CD4-positive, CD25-positive, alpha-beta regulatory T cell (primary cell): ENCODE measurements at regions not wholly inside any gene's neighbourhood (a gene's known extent, or its start where the extent isn't known, plus 50 kb on each side); places are given as distances from the start of the nearest gene placed in this dataset.

Experiments
- ATAC-seq, 2 donors: fragments of 150-1000 bp; cut with Tn5 transposase; one replicate each; pipeline ENCODE4 v1.10.0; 2021; ENCODE audit warnings: low read depth in 2 of 2, moderate number of reproducible peaks in 2 of 2, moderate library complexity in 1 of 2
- DNase-seq, 3 donors: peaks; one replicate each; pipeline versions ENCODE4 v3.0.0 to v3.0.0-alpha.2; 2012 to 2022; ENCODE audit warnings: mixed read lengths in 1 of 3
- H3K27ac ChIP-seq: one replicate; pipeline ENCODE4 v1.7.0; 2013; ENCODE audit warnings: mild to moderate bottlenecking, low read length; ENCODE audit not compliant: insufficient read depth, poor library complexity, severe bottlenecking
- H3K27me3 ChIP-seq: one replicate; pipeline ENCODE4 v1.7.0; 2013; ENCODE audit warnings: low read length; ENCODE audit not compliant: control insufficient read depth, insufficient read depth
- H3K36me3 ChIP-seq: one replicate; pipeline ENCODE4 v1.7.0; 2013; ENCODE audit warnings: mild to moderate bottlenecking, low read length, moderate library complexity; ENCODE audit not compliant: control insufficient read depth, insufficient read depth
- H3K4me1 ChIP-seq: 2 replicates; pipeline ENCODE4 v1.7.0; 2013; ENCODE audit warnings: mild to moderate bottlenecking, low read length; ENCODE audit not compliant: insufficient read depth, control insufficient read depth, poor library complexity, severe bottlenecking
- H3K4me3 ChIP-seq: one replicate; pipeline ENCODE4 v1.7.0; 2013; ENCODE audit warnings: low read depth, mild to moderate bottlenecking, low read length, moderate library complexity
- H3K9me3 ChIP-seq, 2 experiments: 1 replicate in 1 of 2; 2 replicates in 1 of 2; pipeline ENCODE4 v1.7.0; 2013; ENCODE audit warnings: low read length in 2 of 2, mild to moderate bottlenecking in 1 of 2, moderate library complexity in 1 of 2; ENCODE audit not compliant: control insufficient read depth in 2 of 2
- H3K27ac Mint-ChIP-seq, 3 donors: one replicate each; pipeline ENCODE4 v1.8.0; 2020 to 2022; ENCODE audit warnings: mild to moderate bottlenecking in 3 of 3, mixed read lengths in 3 of 3, moderate library complexity in 2 of 3
- H3K27me3 Mint-ChIP-seq: one replicate; pipeline ENCODE4 v1.8.0; 2022; ENCODE audit warnings: mild to moderate bottlenecking, mixed read lengths
- H3K36me3 Mint-ChIP-seq: one replicate; pipeline ENCODE4 v1.8.0; 2020; ENCODE audit warnings: mixed read lengths
- H3K4me1 Mint-ChIP-seq, 4 donors: one replicate each; pipeline ENCODE4 v1.8.0; 2020 to 2022; ENCODE audit warnings: mixed read lengths in 4 of 4, mild to moderate bottlenecking in 1 of 4
- H3K4me3 Mint-ChIP-seq, 4 donors: one replicate each; pipeline ENCODE4 v1.8.0; 2020 to 2022; ENCODE audit warnings: mild to moderate bottlenecking in 4 of 4, mixed read lengths in 4 of 4, moderate library complexity in 3 of 4
- H3K9me3 Mint-ChIP-seq, 7 donors: one replicate each; pipeline ENCODE4 v1.8.0; 2020 to 2022; ENCODE audit warnings: mixed read lengths in 7 of 7, mild to moderate bottlenecking in 3 of 7, moderate library complexity in 2 of 7

DNA sequence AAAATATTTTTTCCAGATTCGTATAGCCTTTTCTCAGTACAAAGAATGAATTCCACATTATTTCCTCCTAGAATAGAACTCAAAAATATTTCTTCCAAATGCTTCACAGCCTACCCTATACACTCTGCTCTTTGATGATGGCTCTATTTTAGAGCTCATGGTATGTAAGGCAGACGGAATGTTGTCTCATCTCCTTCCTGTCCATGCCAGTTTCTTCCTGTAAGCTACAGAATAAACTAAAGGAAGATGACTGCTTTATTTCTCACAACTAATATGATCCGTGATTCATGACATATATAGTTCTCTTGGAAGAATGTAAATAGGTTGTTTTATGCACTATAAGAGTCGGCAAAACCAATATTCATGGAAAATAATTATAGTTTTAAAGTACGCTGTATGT, 723.1 kb downstream of the CDH11 start:
- Mint-ChIP-seq H3K36me3 (no peaks in the 10 kb centered on the region), H3K4me3 (no peak overlapping the region), H3K9me3 (peaks cover 1 to 36% (median 8%) of the 10 kb centered on the region in 7 donors), H3K27me3 (no peaks in the 10 kb centered on the region), H3K27ac (no peak overlapping the region), H3K4me1 (no peaks in the 10 kb centered on the region)
- Histone ChIP-seq H3K4me3 (no peak overlapping the region), H3K36me3 (no peaks in the 10 kb centered on the region), H3K4me1 (no peaks in the 10 kb centered on the region), H3K27me3 (no peaks in the 10 kb centered on the region), H3K9me3 (no peaks in the 10 kb centered on the region), H3K27ac (no peak overlapping the region)
- ATAC-seq: no peak
- no peak for DNase-seq

DNA sequence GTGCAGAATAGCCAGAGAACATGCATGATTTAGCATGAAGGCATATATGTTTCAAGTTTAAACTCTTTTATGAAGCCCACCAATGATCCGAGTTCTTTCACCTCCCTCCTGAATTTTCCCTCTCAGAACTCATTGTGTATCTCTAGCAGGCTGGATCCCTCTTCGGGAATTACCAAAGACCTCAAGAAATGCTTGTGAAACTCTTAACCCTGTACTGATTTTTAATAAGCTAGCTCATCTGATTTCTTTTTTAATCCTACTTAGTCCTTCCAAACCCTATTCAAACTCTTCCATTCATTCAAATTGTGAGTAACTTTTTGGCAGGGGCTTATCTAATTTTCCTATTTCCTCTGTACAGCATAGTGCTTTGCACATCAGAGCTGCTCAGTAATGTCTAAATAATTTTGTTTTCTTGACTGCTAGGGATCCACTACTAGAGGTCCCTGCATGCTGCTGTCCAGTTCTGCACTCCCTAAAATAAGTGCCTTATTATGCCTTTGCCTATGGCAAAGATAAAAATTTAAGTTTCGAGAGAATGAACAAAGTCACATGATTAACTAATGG, 723.8 kb downstream of the CDH11 start:
- H3K4me1 ChIP-seq: no peaks in the 10 kb centered on the region
- H3K27ac ChIP-seq: no peak overlapping the region
- no peak overlapping the region for H3K4me3 ChIP-seq
- ATAC-seq (no peak), DNase-seq (no peak)
- H3K27me3 ChIP-seq: no peaks in the 10 kb centered on the region
- Mint-ChIP-seq H3K27me3 (no peaks in the 10 kb centered on the region), H3K9me3 (peaks cover 1 to 32% (median 7%) of the 10 kb centered on the region in 7 donors), H3K27ac (no peak overlapping the region), H3K36me3 (no peaks in the 10 kb centered on the region), H3K4me3 (no peak overlapping the region), H3K4me1 (no peaks in the 10 kb centered on the region)
- H3K36me3 ChIP-seq: no peaks in the 10 kb centered on the region
- no peaks in the 10 kb centered on the region for H3K9me3 ChIP-seq

DNA sequence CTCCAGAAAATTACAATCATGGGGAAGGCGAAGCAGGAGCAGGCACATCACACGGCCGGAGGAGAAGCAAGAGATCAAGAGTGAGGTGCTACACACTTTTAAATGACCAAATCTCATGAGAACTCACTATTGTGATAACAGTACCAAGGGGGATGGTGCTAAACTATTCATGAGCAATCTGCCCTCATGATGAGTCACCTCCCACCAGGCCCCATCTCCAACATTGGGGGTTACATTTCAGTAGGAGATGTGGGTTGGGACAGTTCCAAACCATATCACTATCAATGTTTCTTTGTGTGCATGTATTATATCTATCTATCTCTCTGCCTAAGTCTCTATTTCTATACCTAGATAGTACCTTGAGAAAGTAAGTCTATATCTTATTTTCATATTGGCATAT, 724.8 kb downstream of the CDH11 start:
- DNase-seq (no peak), ATAC-seq (no peak)
- H3K4me3 ChIP-seq: no peak overlapping the region
- Mint-ChIP-seq H3K9me3 (peaks cover 0 to 29% (median 7%) of the 10 kb centered on the region in 7 donors), H3K27ac (no peak overlapping the region), H3K27me3 (no peaks in the 10 kb centered on the region), H3K4me3 (no peak overlapping the region), H3K4me1 (no peaks in the 10 kb centered on the region), H3K36me3 (no peaks in the 10 kb centered on the region)
- H3K36me3 ChIP-seq: no peaks in the 10 kb centered on the region
- H3K9me3 ChIP-seq: no peaks in the 10 kb centered on the region
- no peak overlapping the region for H3K27ac ChIP-seq
- no peaks in the 10 kb centered on the region for H3K4me1 ChIP-seq
- no peaks in the 10 kb centered on the region for H3K27me3 ChIP-seq

DNA sequence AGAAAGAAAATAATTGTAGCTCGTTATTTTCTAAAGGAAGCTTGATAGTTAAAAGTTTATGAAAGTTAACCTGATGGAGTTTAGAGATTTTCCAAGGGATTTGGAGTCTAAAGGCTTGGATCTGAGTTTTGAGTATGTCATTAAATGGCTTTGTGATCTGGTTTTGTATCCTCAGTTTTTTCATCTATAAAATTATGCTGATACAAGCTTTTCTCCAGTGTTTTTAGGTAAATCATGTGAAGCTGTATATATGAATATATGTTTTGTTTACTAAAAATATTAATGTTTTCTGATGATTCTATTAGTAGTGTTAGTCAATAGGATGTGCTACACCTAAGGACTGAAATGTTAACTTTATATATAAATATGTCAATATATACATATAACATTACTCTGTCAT, 727.8 kb downstream of the CDH11 start:
- H3K27me3 ChIP-seq: no peaks in the 10 kb centered on the region
- no peak overlapping the region for H3K4me3 ChIP-seq
- no peaks in the 10 kb centered on the region for H3K36me3 ChIP-seq
- H3K36me3 Mint-ChIP-seq: no peaks in the 10 kb centered on the region
- no peaks in the 10 kb centered on the region for H3K27me3 Mint-ChIP-seq
- H3K27ac ChIP-seq: no peak overlapping the region
- ATAC-seq: no peak
- H3K4me1 ChIP-seq: no peaks in the 10 kb centered on the region
- H3K4me3 Mint-ChIP-seq: no peak overlapping the region
- no peak overlapping the region for H3K27ac Mint-ChIP-seq
- H3K9me3 ChIP-seq: no peaks in the 10 kb centered on the region
- peaks cover 0 to 30% (median 8%) of the 10 kb centered on the region in 7 donors for H3K9me3 Mint-ChIP-seq
- no peak for DNase-seq
- H3K4me1 Mint-ChIP-seq: no peaks in the 10 kb centered on the region

DNA sequence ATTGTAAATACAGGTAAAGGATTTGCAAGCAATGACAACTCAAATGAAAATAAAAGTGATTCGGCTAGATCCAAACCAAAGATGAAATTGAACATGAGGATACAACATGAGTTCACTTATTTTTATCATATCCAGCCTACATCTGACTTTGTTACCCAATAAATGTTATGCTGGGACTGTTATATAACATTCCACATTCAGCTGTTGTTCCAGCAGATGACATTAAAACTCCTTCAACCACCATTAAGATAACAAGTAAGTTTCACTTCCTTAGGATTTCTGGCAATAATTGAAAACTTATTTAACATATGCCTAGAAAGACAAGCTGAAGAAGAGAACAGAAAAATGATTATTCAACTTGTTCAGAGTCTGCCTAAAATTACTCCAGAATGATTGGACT, 729.4 kb downstream of the CDH11 start:
- H3K36me3 Mint-ChIP-seq: no peaks in the 10 kb centered on the region
- no peak for ATAC-seq
- no peak overlapping the region for H3K27ac Mint-ChIP-seq

DNA sequence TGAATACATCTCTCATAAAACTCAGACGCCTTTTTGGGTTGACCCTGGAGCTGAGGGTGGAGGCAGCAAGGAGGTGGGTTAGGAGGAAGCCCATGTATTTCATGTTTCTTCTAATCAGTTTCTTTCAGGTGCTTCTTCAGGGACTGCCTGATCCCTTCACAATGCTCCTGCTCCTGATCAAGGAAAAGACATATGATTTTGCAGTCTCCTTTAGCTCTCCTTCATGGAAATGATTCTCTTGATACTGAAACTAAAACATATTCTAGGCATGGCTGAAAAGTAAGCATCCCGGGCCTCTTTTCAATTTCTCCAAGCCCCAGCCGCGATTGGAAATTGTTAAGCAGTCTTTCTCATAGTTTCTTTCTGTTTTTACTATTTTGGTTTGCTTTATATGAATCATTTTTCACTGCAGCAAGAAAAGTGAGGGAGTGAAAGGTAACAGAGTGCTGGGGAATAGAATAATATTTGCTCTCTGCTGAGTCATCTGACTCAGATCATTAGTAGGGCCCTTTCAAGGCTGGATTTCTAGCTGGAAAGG, 730.7 kb downstream of the CDH11 start:
- H3K27me3 Mint-ChIP-seq: no peaks in the 10 kb centered on the region
- no peak overlapping the region for H3K27ac Mint-ChIP-seq
- H3K36me3 Mint-ChIP-seq: no peaks in the 10 kb centered on the region
- no peak overlapping the region for H3K4me3 ChIP-seq
- H3K9me3 Mint-ChIP-seq: peaks cover 2 to 22% (median 5%) of the 10 kb centered on the region in 7 donors
- H3K4me1 Mint-ChIP-seq: no peaks in the 10 kb centered on the region
- ATAC-seq (no peak), DNase-seq (no peak)
- no peaks in the 10 kb centered on the region for H3K4me1 ChIP-seq
- H3K36me3 ChIP-seq: no peaks in the 10 kb centered on the region
- no peaks in the 10 kb centered on the region for H3K9me3 ChIP-seq
- no peak overlapping the region for H3K27ac ChIP-seq
- no peaks in the 10 kb centered on the region for H3K27me3 ChIP-seq
- H3K4me3 Mint-ChIP-seq: no peak overlapping the region

More for the DNA sequence above, 729.4 kb downstream of the CDH11 start:
- peaks cover 0 to 26% (median 8%) of the 10 kb centered on the region in 7 donors for H3K9me3 Mint-ChIP-seq
- no peaks in the 10 kb centered on the region for H3K27me3 Mint-ChIP-seq
- no peak overlapping the region for H3K4me3 ChIP-seq
- H3K27ac ChIP-seq: no peak overlapping the region
- H3K4me3 Mint-ChIP-seq: no peak overlapping the region
- H3K4me1 Mint-ChIP-seq: no peaks in the 10 kb centered on the region
- no peaks in the 10 kb centered on the region for H3K27me3 ChIP-seq
- DNase-seq: no peak
- H3K4me1 ChIP-seq: no peaks in the 10 kb centered on the region
- H3K36me3 ChIP-seq: no peaks in the 10 kb centered on the region
- H3K9me3 ChIP-seq: no peaks in the 10 kb centered on the region

DNA sequence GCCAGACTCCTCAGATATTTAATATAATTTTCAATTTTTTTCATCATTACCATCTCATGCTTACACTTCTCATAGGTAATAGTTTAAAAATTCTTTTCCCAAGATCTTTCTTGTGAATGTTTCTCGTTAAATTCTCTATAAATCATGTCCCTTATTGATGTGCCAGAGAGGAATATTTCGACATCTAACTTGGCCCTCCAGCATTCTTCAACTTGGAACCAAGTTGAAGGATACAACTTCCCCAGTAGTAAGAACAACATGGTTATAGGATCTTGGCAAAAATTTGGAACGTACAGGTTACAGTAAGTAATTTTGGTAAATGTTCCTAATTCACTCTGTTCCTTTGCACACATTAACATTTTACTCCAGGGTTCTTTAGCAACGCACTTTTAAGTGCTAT, 731.8 kb downstream of the CDH11 start:
- Histone ChIP-seq H3K36me3 (no peaks in the 10 kb centered on the region), H3K27me3 (no peaks in the 10 kb centered on the region), H3K9me3 (no peaks in the 10 kb centered on the region), H3K27ac (no peak overlapping the region), H3K4me3 (no peak overlapping the region), H3K4me1 (no peaks in the 10 kb centered on the region)
- peaks cover 2 to 23% (median 5%) of the 10 kb centered on the region in 7 donors for H3K9me3 Mint-ChIP-seq
- H3K4me1 Mint-ChIP-seq: no peaks in the 10 kb centered on the region
- ATAC-seq: no peak
- H3K4me3 Mint-ChIP-seq: no peak overlapping the region
- no peak overlapping the region for H3K27ac Mint-ChIP-seq
- no peak for DNase-seq
- no peaks in the 10 kb centered on the region for H3K27me3 Mint-ChIP-seq
- H3K36me3 Mint-ChIP-seq: no peaks in the 10 kb centered on the region

DNA sequence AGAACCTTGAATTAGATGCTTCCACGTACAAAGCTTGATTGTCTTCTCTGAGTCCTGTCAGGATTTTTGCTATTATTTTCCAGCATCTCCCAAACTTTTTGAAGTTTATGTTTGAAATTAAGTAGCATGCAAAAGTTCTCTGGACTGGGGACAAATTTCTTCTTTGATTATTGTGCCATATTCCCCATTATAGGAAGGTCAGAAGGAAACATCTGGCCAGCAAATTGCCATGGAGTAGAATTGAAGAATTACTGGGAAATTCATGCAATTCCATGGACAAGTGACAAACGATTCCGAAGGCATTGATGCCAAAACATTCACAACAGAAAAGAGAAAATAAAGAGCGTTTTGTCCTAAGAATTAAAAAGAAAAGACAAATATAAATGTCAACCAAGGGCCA, 737.2 kb downstream of the CDH11 start:
- H3K27me3 Mint-ChIP-seq: no peaks in the 10 kb centered on the region
- peaks cover 4 to 20% (median 6%) of the 10 kb centered on the region in 7 donors for H3K9me3 Mint-ChIP-seq
- no peak overlapping the region for H3K27ac Mint-ChIP-seq
- H3K4me3 Mint-ChIP-seq: no peak overlapping the region
- no peaks in the 10 kb centered on the region for H3K9me3 ChIP-seq
- ATAC-seq (no peak), DNase-seq (no peak)
- no peaks in the 10 kb centered on the region for H3K27me3 ChIP-seq
- no peak overlapping the region for H3K4me3 ChIP-seq
- H3K4me1 ChIP-seq: no peaks in the 10 kb centered on the region
- H3K36me3 ChIP-seq: no peaks in the 10 kb centered on the region
- no peaks in the 10 kb centered on the region for H3K4me1 Mint-ChIP-seq
- H3K36me3 Mint-ChIP-seq: no peaks in the 10 kb centered on the region
- no peak overlapping the region for H3K27ac ChIP-seq
